ENCODE measurements at regions not wholly inside any gene's neighbourhood (a gene's known extent, or its start where the extent isn't known, plus 50 kb on each side); places are given as distances from the start of the nearest gene placed in this dataset.

DNA sequence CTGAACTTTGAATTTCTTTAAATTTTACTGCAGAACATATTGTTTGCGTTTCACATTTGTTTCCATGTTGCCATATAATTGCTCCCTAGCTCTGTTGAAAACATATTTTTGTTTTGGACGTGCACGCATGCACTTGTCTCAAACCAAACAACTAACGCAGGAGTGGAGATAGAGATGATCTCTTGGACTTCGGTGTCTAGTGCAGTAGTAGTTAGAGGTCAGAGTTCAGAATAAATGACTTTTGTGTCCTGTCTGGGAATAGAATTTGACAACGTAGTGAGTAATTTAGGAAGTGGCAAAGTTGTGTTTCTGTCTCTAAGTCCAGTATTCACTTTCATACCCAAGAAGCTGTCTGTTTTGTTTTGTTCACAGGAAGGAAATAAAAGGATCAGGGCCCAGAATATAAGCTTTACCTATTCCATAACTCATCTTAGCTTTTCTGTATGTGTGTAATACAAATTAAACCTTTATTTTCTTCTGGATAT lies 173.8 kb downstream of the AEBP2 start:
- no peak for DNase-seq
- Histone ChIP-seq H3K9me3 (ENCODE audit: control extremely low read depth in 1 of 5, control insufficient read depth in 4 of 5, insufficient read depth in 2 of 5, low read depth in 1 of 5, low read length in 4 of 5) (peaks cover 0 to 2% (median 0%) of the 10 kb centered on the region in 5 experiments), H3K27ac (ENCODE audit: insufficient read depth in 1 of 2, low read depth in 1 of 2, low read length in 2 of 2, poor library complexity in 1 of 2, severe bottlenecking in 2 of 2) (no peak overlapping the region), H3K4me1 (ENCODE audit: control extremely low read depth in 1 of 4, control insufficient read depth in 4 of 4, insufficient read depth in 4 of 4, low read length in 3 of 4) (peaks cover 3 to 9% (median 6%) of the 10 kb centered on the region in 4 experiments), H3K27me3 (replicated peaks in 2 of 5; ENCODE audit: control insufficient read depth in 4 of 5, insufficient read depth in 5 of 5, low read length in 4 of 5) (no peaks in the 10 kb centered on the region), H3K4me3 (ENCODE audit: control insufficient read depth in 1 of 7, extremely low read depth in 1 of 7, insufficient read depth in 4 of 7, low read depth in 2 of 7, low read length in 6 of 7) (no peak overlapping the region), H3K36me3 (ENCODE audit: control insufficient read depth in 4 of 4, insufficient read depth in 4 of 4, low read length in 3 of 4) (no peaks in the 10 kb centered on the region)
- CTCF ChIA-PET, result interaction anchor here (0.9 to 1.3 kb wide), 3 partner anchors 39 to 1184 kb away, joined by 3 read pairs; no protein-coding TSS in a partner anchor
- POLR2A ChIA-PET, result interaction anchor here (0.9 kb wide), 1 partner anchor 14 kb away, joined by 3 read pairs; no protein-coding TSS in a partner anchor
- 98% methylated on average over 5 of the region's 6 CpGs for WGBS (ENCODE audit: insufficient coverage)

DNA sequence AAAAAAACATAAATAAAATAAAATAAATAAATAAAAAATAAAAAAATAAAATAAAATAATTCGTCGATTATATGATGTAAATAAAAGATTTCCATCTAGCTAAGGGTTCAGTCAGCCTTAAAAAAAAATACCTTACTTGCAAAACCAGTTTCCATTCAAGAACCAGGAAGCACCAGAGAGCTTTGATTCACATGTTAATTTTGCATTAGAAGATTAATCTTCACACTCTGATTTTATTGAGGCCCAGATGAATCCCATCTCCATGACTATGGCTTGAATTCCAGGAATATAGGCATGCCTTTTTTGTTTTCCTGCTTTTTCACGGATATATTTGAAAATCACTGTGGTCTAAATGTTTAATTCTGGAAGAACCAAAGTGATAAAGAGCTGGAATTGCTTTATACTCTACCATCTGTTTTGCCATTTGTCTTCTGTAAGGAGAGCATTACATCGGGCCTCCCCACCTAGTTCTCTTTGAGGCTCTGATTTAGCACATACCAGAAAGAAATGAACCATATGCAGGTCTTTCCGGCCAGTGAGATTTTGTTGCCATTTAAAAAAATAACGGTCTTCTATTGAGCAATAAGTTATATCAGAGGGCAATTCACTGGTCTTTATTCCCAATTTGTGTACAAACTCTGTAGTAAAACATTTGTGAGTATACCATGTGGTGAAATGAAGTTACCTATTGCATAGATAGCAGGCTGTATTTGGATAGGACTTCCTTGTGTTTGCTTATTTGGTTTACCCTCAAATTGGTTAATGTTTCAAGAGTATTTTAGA lies 175.5 kb downstream of the AEBP2 start:
- peaks cover 0 to 2% (median 0%) of the 10 kb centered on the region in 5 experiments for H3K9me3 ChIP-seq (ENCODE audit: control extremely low read depth in 1 of 5, control insufficient read depth in 4 of 5, insufficient read depth in 2 of 5, low read depth in 1 of 5, low read length in 4 of 5)
- CTCF ChIA-PET, result interaction anchor here (1.2 kb wide), 1 partner anchor 60 kb away, joined by 3 read pairs; no protein-coding TSS in a partner anchor
- peaks cover 3 to 9% (median 6%) of the 10 kb centered on the region in 4 experiments for H3K4me1 ChIP-seq (ENCODE audit: control extremely low read depth in 1 of 4, control insufficient read depth in 4 of 4, insufficient read depth in 4 of 4, low read length in 3 of 4)
- no peaks in the 10 kb centered on the region for H3K36me3 ChIP-seq (ENCODE audit: control insufficient read depth in 4 of 4, insufficient read depth in 4 of 4, low read length in 3 of 4)
- H3K4me3 ChIP-seq (ENCODE audit: control insufficient read depth in 1 of 7, extremely low read depth in 1 of 7, insufficient read depth in 4 of 7, low read depth in 2 of 7, low read length in 6 of 7), result no peak overlapping the region
- POLR2A ChIA-PET, result interaction anchor here (0.7 to 0.9 kb wide), 2 partner anchors 20 to 947 kb away, joined by 3 read pairs; no protein-coding TSS in a partner anchor
- 100% methylated on average over 2 of the region's 6 CpGs for WGBS (ENCODE audit: insufficient coverage)
- no peak overlapping the region for H3K27ac ChIP-seq (ENCODE audit: insufficient read depth in 1 of 2, low read depth in 1 of 2, low read length in 2 of 2, poor library complexity in 1 of 2, severe bottlenecking in 2 of 2)
- no peaks in the 10 kb centered on the region for H3K27me3 ChIP-seq (replicated peaks in 2 of 5; ENCODE audit: control insufficient read depth in 4 of 5, insufficient read depth in 5 of 5, low read length in 4 of 5)
- DNase-seq, result no peak

DNA sequence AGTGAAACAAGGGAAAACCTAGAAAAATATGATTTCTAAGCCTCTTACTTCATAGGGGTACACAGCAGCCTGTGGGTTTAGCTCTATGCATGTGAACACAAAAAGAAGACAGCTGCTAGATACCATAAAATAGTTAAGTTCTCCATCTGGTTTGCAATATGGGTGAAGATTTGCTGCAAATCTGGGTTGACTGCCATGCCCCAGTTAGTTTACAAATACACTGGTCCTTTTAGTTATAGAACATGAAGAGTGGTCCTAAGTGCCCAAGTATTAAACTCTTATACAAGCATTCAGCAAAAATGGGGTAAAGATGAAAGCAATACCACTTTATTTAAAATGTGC lies 176.1 kb downstream of the AEBP2 start:
- DNase-seq, result no peak
- H3K36me3 ChIP-seq (ENCODE audit: control insufficient read depth in 4 of 4, insufficient read depth in 4 of 4, low read length in 3 of 4), result no peaks in the 10 kb centered on the region
- POLR2A ChIA-PET, result no interaction called here
- H3K27me3 ChIP-seq (replicated peaks in 2 of 5; ENCODE audit: control insufficient read depth in 4 of 5, insufficient read depth in 5 of 5, low read length in 4 of 5), result no peaks in the 10 kb centered on the region
- H3K4me1 ChIP-seq (ENCODE audit: control extremely low read depth in 1 of 4, control insufficient read depth in 4 of 4, insufficient read depth in 4 of 4, low read length in 3 of 4), result peaks cover 3 to 9% (median 6%) of the 10 kb centered on the region in 4 experiments
- CTCF ChIA-PET, result no interaction called here
- no peak overlapping the region for H3K27ac ChIP-seq (ENCODE audit: insufficient read depth in 1 of 2, low read depth in 1 of 2, low read length in 2 of 2, poor library complexity in 1 of 2, severe bottlenecking in 2 of 2)
- no peak overlapping the region for H3K4me3 ChIP-seq (ENCODE audit: control insufficient read depth in 1 of 7, extremely low read depth in 1 of 7, insufficient read depth in 4 of 7, low read depth in 2 of 7, low read length in 6 of 7)
- peaks cover 0 to 2% (median 0%) of the 10 kb centered on the region in 5 experiments for H3K9me3 ChIP-seq (ENCODE audit: control extremely low read depth in 1 of 5, control insufficient read depth in 4 of 5, insufficient read depth in 2 of 5, low read depth in 1 of 5, low read length in 4 of 5)

DNA sequence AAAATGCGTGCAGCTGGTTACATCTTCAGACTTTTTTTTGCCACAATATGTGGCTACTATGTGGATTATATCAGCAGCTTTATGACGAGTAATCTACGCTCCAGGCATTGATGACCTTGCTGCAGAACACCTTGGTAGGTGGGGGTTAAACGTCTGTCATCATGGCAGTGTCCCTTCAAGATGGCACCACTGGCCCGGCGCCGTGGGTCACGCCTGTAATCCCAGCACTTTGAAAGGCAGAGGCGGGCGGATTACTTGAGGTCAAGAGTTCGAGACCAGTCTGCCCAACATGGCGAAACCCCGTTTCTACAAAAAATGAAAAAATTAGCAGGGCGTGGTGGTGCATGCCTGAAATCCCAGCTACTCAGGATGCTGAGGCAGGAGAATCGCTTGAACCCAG lies 177.5 kb downstream of the AEBP2 start:
- H3K27me3 ChIP-seq (replicated peaks in 2 of 5; ENCODE audit: control insufficient read depth in 4 of 5, insufficient read depth in 5 of 5, low read length in 4 of 5), result no peaks in the 10 kb centered on the region
- ChIA-PET CTCF (no interaction called here), POLR2A (no interaction called here)
- no peak overlapping the region for H3K4me3 ChIP-seq (ENCODE audit: control insufficient read depth in 1 of 7, extremely low read depth in 1 of 7, insufficient read depth in 4 of 7, low read depth in 2 of 7, low read length in 6 of 7)
- no peak overlapping the region for H3K27ac ChIP-seq (ENCODE audit: insufficient read depth in 1 of 2, low read depth in 1 of 2, low read length in 2 of 2, poor library complexity in 1 of 2, severe bottlenecking in 2 of 2)
- WGBS (ENCODE audit: insufficient coverage), result 98% methylated on average over 14 of the region's 15 CpGs
- H3K36me3 ChIP-seq (ENCODE audit: control insufficient read depth in 4 of 4, insufficient read depth in 4 of 4, low read length in 3 of 4), result no peaks in the 10 kb centered on the region
- H3K4me1 ChIP-seq (ENCODE audit: control extremely low read depth in 1 of 4, control insufficient read depth in 4 of 4, insufficient read depth in 4 of 4, low read length in 3 of 4), result peaks cover 3 to 9% (median 6%) of the 10 kb centered on the region in 4 experiments
- DNase-seq, result no peak
- H3K9me3 ChIP-seq (ENCODE audit: control extremely low read depth in 1 of 5, control insufficient read depth in 4 of 5, insufficient read depth in 2 of 5, low read depth in 1 of 5, low read length in 4 of 5), result peaks cover 0 to 2% (median 0%) of the 10 kb centered on the region in 5 experiments

DNA sequence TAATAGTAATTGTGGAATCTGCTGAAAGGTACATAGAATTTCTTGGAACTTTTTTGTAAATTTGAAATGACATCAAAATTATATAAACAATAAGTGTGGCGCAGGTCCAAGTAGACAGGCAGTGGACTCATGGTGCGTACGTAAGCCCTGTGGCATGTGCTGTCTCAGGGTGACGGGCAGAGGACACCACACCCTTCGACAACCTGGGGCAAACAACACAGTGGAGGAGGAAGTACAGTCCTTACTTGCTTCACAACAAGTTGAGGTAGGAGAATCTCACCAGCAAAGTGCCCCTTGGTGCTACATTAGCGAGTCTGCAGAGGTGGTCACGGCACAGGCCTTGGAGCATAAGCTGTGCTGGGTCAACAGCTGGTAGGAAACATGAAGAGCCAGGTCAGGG lies 180.9 kb downstream of the AEBP2 start:
- Histone ChIP-seq H3K36me3 (ENCODE audit: control insufficient read depth in 4 of 4, insufficient read depth in 4 of 4, low read length in 3 of 4) (no peaks in the 10 kb centered on the region), H3K27me3 (replicated peaks in 2 of 5; ENCODE audit: control insufficient read depth in 4 of 5, insufficient read depth in 5 of 5, low read length in 4 of 5) (no peaks in the 10 kb centered on the region), H3K27ac (ENCODE audit: insufficient read depth in 1 of 2, low read depth in 1 of 2, low read length in 2 of 2, poor library complexity in 1 of 2, severe bottlenecking in 2 of 2) (no peak overlapping the region), H3K9me3 (ENCODE audit: control extremely low read depth in 1 of 5, control insufficient read depth in 4 of 5, insufficient read depth in 2 of 5, low read depth in 1 of 5, low read length in 4 of 5) (no peaks in the 10 kb centered on the region), H3K4me3 (ENCODE audit: control insufficient read depth in 1 of 7, extremely low read depth in 1 of 7, insufficient read depth in 4 of 7, low read depth in 2 of 7, low read length in 6 of 7) (no peak overlapping the region), H3K4me1 (ENCODE audit: control extremely low read depth in 1 of 4, control insufficient read depth in 4 of 4, insufficient read depth in 4 of 4, low read length in 3 of 4) (peaks cover 0 to 15% (median 8%) of the 10 kb centered on the region in 4 experiments)
- WGBS (ENCODE audit: insufficient coverage), result 89% methylated on average over 7 of the region's 7 CpGs
- CTCF ChIA-PET, result no interaction called here
- POLR2A ChIA-PET, result no interaction called here
- no peak for DNase-seq

DNA sequence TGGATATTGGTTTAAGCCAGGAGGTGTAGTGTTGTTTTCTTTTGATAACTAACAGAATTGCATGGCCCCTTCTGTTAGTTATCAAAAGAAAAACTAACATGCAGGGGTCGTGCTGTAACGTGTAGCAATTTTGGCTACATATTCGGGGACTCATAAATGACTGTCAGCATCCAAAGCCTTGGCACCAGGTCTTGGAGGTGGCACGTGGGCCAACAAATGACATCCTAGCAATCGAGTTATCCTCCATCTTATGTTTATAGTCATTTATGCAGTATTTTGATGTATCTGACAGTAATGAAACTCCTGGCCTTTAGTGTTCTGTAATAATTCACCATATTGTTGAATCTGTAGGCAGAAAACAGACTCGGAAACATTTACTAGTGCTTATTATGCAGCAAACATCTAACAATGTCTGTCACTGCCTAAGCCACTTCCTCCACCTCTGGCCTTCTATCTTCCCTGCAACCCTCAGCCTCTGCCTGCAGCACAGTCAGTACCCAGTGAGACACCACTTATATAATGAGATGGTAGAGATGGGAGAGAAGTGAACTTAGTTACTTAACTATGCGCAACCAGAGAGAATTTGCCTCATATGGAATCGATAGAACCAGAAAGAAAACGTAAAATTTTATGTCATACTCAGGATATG lies 184.6 kb downstream of the AEBP2 start:
- Histone ChIP-seq H3K9me3 (ENCODE audit: control extremely low read depth in 1 of 5, control insufficient read depth in 4 of 5, insufficient read depth in 2 of 5, low read depth in 1 of 5, low read length in 4 of 5) (peaks cover 0 to 8% (median 0%) of the 10 kb centered on the region in 5 experiments), H3K4me3 (ENCODE audit: control insufficient read depth in 1 of 7, extremely low read depth in 1 of 7, insufficient read depth in 4 of 7, low read depth in 2 of 7, low read length in 6 of 7) (no peak overlapping the region), H3K36me3 (ENCODE audit: control insufficient read depth in 4 of 4, insufficient read depth in 4 of 4, low read length in 3 of 4) (no peaks in the 10 kb centered on the region), H3K4me1 (ENCODE audit: control extremely low read depth in 1 of 4, control insufficient read depth in 4 of 4, insufficient read depth in 4 of 4, low read length in 3 of 4) (peaks cover 0 to 6% (median 3%) of the 10 kb centered on the region in 4 experiments), H3K27ac (ENCODE audit: insufficient read depth in 1 of 2, low read depth in 1 of 2, low read length in 2 of 2, poor library complexity in 1 of 2, severe bottlenecking in 2 of 2) (no peak overlapping the region), H3K27me3 (replicated peaks in 2 of 5; ENCODE audit: control insufficient read depth in 4 of 5, insufficient read depth in 5 of 5, low read length in 4 of 5) (no peaks in the 10 kb centered on the region)
- POLR2A ChIA-PET, result no interaction called here
- no peak for DNase-seq
- 92% methylated on average over 6 of the region's 9 CpGs for whole genome bisulfite sequencing (ENCODE audit: insufficient coverage)
- CTCF ChIA-PET, result no interaction called here

DNA sequence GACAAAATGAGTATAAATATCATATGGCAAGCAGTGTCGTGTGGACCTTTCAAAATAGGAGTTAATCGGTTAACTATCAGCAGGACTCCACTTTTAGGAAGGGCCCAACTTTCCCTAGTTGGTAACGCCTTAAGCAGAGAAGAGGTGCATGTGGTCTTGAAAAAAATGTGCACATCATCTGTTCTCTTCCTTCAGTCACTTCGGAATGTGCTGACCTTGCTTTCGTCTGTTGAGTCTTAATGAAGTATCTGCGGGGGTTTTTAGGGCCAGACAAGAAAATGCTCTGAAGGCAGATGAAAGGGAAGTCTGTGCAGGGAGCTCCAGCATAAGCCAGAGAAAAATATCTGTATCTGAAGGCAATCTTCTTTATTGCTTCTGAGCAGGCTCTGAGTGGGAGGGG lies 185.2 kb downstream of the AEBP2 start:
- ChIA-PET CTCF (no interaction called here), POLR2A (no interaction called here)
- 94% methylated on average over 6 of the region's 6 CpGs for WGBS (ENCODE audit: insufficient coverage)
- Histone ChIP-seq H3K4me3 (ENCODE audit: control insufficient read depth in 1 of 7, extremely low read depth in 1 of 7, insufficient read depth in 4 of 7, low read depth in 2 of 7, low read length in 6 of 7) (no peak overlapping the region), H3K9me3 (ENCODE audit: control extremely low read depth in 1 of 5, control insufficient read depth in 4 of 5, insufficient read depth in 2 of 5, low read depth in 1 of 5, low read length in 4 of 5) (peaks cover 0 to 8% (median 0%) of the 10 kb centered on the region in 5 experiments), H3K4me1 (ENCODE audit: control extremely low read depth in 1 of 4, control insufficient read depth in 4 of 4, insufficient read depth in 4 of 4, low read length in 3 of 4) (peaks cover 0 to 6% (median 3%) of the 10 kb centered on the region in 4 experiments), H3K36me3 (ENCODE audit: control insufficient read depth in 4 of 4, insufficient read depth in 4 of 4, low read length in 3 of 4) (no peaks in the 10 kb centered on the region), H3K27me3 (replicated peaks in 2 of 5; ENCODE audit: control insufficient read depth in 4 of 5, insufficient read depth in 5 of 5, low read length in 4 of 5) (no peaks in the 10 kb centered on the region), H3K27ac (ENCODE audit: insufficient read depth in 1 of 2, low read depth in 1 of 2, low read length in 2 of 2, poor library complexity in 1 of 2, severe bottlenecking in 2 of 2) (no peak overlapping the region)
- DNase-seq, result no peak

Data from common myeloid progenitor, CD34-positive (primary cell).